ENCODE measurements at regions not wholly inside any gene's neighbourhood (a gene's known extent, or its start where the extent isn't known, plus 50 kb on each side); places are given as distances from the start of the nearest gene placed in this dataset.

- no peak for DNase-seq (ENCODE audit: low read depth in 2 of 2)
Observed at GRCh38 chr2:120440521-120441350, 94.8 kb downstream of the INHBB start.

- DNase-seq (ENCODE audit: low read depth in 2 of 2) = no peak
Observed at GRCh38 chr2:120441351-120441700, 95.4 kb downstream of the INHBB start.

GRCh38 chr2:120441744-120442471 is 96.0 kb downstream of the INHBB start:
- no peak for DNase-seq (ENCODE audit: low read depth in 2 of 2)

GRCh38 chr2:120442541-120442922 is 96.6 kb downstream of the INHBB start:
- DNase-seq (ENCODE audit: low read depth in 2 of 2) = no peak

GRCh38 chr2:120442923-120443571 is 97.1 kb downstream of the INHBB start:
- DNase-seq (ENCODE audit: low read depth in 2 of 2) = no peak

GRCh38 chr2:120443946-120444345 is 98.0 kb downstream of the INHBB start:
- no peak for DNase-seq (ENCODE audit: low read depth in 2 of 2)

GRCh38 chr2:120444691-120445240 is 98.8 kb downstream of the INHBB start:
- DNase-seq (ENCODE audit: low read depth in 2 of 2) = no peak

GRCh38 chr2:120445449-120446143 is 99.7 kb downstream of the INHBB start:
- DNase-seq (ENCODE audit: low read depth in 2 of 2) = no peak

- no peak for DNase-seq (ENCODE audit: low read depth in 2 of 2)
Observed at GRCh38 chr2:120446236-120447126, 100.5 kb downstream of the INHBB start.

GRCh38 chr2:120447127-120447785 is 101.3 kb downstream of the INHBB start:
- no peak for DNase-seq (ENCODE audit: low read depth in 2 of 2)

- DNase-seq (ENCODE audit: low read depth in 2 of 2) = no peak
Observed at GRCh38 chr2:120448436-120448835, 102.5 kb downstream of the INHBB start.

- no peak for DNase-seq (ENCODE audit: low read depth in 2 of 2)
Observed at GRCh38 chr2:120448961-120449810, 103.2 kb downstream of the INHBB start.

- no peak for DNase-seq (ENCODE audit: low read depth in 2 of 2)
Observed at GRCh38 chr2:120450196-120450820, 104.4 kb downstream of the INHBB start.

- no peak for DNase-seq (ENCODE audit: low read depth in 2 of 2)
Observed at GRCh38 chr2:120451334-120451733, 105.4 kb downstream of the INHBB start.

GRCh38 chr2:120452131-120452530 is 106.2 kb downstream of the INHBB start:
- no peak for DNase-seq (ENCODE audit: low read depth in 2 of 2)

- DNase-seq (ENCODE audit: low read depth in 2 of 2) = no peak
Observed at GRCh38 chr2:120452945-120453634, 107.2 kb downstream of the INHBB start.

- no peak for DNase-seq (ENCODE audit: low read depth in 2 of 2)
Observed at GRCh38 chr2:120453635-120453998, 107.7 kb downstream of the INHBB start.

GRCh38 chr2:120454654-120455385 is 108.9 kb downstream of the INHBB start:
- DNase-seq (ENCODE audit: low read depth in 2 of 2) = no peak
